SK-N-SH (cell line): ENCODE measurements at regions not wholly inside any gene's neighbourhood (a gene's known extent, or its start where the extent isn't known, plus 50 kb on each side); places are given as distances from the start of the nearest gene placed in this dataset.
"Not testable (repeated sequence)": the region's sequence is repeated elsewhere in the genome, so short reads cannot be mapped to it uniquely, and the experiment has no call there.

Source experiments
- EP300 ChIP-seq, 2 experiments: IDR thresholded peaks; 2 replicates each; pipeline versions ENCODE4 v1.4.0 to v1.6.1; 2012; ENCODE audit warnings: borderline replicate concordance in 1 of 2, low read depth in 1 of 2, low read length in 1 of 2
- JUND ChIP-seq: IDR thresholded peaks from 2 replicates; pipeline ENCODE4 v1.4.0; 2012
- MXI1 ChIP-seq: IDR thresholded peaks from 2 replicates; pipeline ENCODE4 v1.6.1; 2012; ENCODE audit warnings: mild to moderate bottlenecking, low read depth, low read length, improper control_type of control experiment
- NFIC ChIP-seq: IDR thresholded peaks from 2 replicates; pipeline ENCODE4 v1.4.0; 2012; ENCODE audit warnings: borderline replicate concordance
- NRF1 ChIP-seq: IDR thresholded peaks from 2 replicates; pipeline ENCODE4 v1.6.1; 2012; ENCODE audit warnings: low read depth, mild to moderate bottlenecking, low read length
- POLR2AphosphoS5 ChIP-seq: IDR thresholded peaks from 2 replicates; pipeline ENCODE4 v1.6.1; 2012; ENCODE audit warnings: low read depth, low read length
- RAD21 ChIP-seq: IDR thresholded peaks from 2 replicates; pipeline ENCODE4 v1.6.1; 2012; ENCODE audit warnings: mild to moderate bottlenecking, low read length
- RFX5 ChIP-seq: IDR thresholded peaks from 2 replicates; pipeline ENCODE4 v1.6.1; 2012; ENCODE audit warnings: mild to moderate bottlenecking, improper control_type of control experiment, low read length
- SIN3A ChIP-seq: IDR thresholded peaks from 2 replicates; pipeline ENCODE4 v1.6.1; 2012; ENCODE audit warnings: low read depth, mild to moderate bottlenecking, low read length, moderate library complexity, borderline replicate concordance
- TAF1 ChIP-seq: IDR thresholded peaks from 2 replicates; pipeline ENCODE4 v1.6.1; 2012; ENCODE audit warnings: low read depth, mild to moderate bottlenecking, low read length, moderate library complexity, borderline replicate concordance
- TEAD4 ChIP-seq: IDR thresholded peaks from 2 replicates; pipeline ENCODE4 v1.4.0; 2012; ENCODE audit warnings: mild to moderate bottlenecking, borderline replicate concordance; ENCODE audit not compliant: insufficient read depth
- TF ChIP-seq, protein P1 (sequence below): IDR thresholded peaks from 2 replicates; pipeline ENCODE4 v1.6.1; 2012; ENCODE audit warnings: mild to moderate bottlenecking, low read depth, low read length, moderate library complexity
- TF ChIP-seq, protein P2 (sequence below): fragments of 200-600 bp; sonication (generic); IDR thresholded peaks from 2 replicates; pipeline ENCODE4 v1.6.1; 2017; ENCODE audit warnings: antibody characterized with exemption, mild to moderate bottlenecking, moderate library complexity

DNA sequence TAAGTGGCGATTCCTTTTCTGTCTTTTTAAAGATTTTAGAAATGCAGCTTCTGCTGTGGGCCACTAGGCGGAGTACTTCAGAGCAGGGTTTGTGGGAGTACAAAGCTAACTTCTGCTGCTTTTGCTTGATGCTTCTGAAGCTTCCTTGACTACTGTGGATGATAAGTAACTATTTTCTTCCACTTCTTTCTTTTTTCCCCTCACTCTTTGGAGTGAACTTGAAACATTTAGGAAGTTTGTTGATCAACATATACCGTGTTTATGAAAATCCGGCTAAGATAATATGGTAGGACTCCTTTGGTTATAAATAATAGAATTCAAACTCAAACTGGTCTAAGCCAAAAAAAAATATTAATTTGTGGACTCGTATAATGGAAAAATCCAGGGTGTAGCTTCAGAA lies 1403.6 kb downstream of the FOXD4L5 start:
- TF ChIP-seq TAF1; JUND; TEAD4; EP300 (IDR thresholded peaks at IDR 0.05; ENCODE audit: borderline replicate concordance in 1 of 2, low read depth in 1 of 2, low read length in 1 of 2); SIN3A; NRF1; NFIC; POLR2AphosphoS5; MXI1; RAD21; RFX5: not testable (repeated sequence)
- TF ChIP-seq, protein P1, sequence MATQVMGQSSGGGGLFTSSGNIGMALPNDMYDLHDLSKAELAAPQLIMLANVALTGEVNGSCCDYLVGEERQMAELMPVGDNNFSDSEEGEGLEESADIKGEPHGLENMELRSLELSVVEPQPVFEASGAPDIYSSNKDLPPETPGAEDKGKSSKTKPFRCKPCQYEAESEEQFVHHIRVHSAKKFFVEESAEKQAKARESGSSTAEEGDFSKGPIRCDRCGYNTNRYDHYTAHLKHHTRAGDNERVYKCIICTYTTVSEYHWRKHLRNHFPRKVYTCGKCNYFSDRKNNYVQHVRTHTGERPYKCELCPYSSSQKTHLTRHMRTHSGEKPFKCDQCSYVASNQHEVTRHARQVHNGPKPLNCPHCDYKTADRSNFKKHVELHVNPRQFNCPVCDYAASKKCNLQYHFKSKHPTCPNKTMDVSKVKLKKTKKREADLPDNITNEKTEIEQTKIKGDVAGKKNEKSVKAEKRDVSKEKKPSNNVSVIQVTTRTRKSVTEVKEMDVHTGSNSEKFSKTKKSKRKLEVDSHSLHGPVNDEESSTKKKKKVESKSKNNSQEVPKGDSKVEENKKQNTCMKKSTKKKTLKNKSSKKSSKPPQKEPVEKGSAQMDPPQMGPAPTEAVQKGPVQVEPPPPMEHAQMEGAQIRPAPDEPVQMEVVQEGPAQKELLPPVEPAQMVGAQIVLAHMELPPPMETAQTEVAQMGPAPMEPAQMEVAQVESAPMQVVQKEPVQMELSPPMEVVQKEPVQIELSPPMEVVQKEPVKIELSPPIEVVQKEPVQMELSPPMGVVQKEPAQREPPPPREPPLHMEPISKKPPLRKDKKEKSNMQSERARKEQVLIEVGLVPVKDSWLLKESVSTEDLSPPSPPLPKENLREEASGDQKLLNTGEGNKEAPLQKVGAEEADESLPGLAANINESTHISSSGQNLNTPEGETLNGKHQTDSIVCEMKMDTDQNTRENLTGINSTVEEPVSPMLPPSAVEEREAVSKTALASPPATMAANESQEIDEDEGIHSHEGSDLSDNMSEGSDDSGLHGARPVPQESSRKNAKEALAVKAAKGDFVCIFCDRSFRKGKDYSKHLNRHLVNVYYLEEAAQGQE = not testable (repeated sequence)
- TF ChIP-seq, protein P2, sequence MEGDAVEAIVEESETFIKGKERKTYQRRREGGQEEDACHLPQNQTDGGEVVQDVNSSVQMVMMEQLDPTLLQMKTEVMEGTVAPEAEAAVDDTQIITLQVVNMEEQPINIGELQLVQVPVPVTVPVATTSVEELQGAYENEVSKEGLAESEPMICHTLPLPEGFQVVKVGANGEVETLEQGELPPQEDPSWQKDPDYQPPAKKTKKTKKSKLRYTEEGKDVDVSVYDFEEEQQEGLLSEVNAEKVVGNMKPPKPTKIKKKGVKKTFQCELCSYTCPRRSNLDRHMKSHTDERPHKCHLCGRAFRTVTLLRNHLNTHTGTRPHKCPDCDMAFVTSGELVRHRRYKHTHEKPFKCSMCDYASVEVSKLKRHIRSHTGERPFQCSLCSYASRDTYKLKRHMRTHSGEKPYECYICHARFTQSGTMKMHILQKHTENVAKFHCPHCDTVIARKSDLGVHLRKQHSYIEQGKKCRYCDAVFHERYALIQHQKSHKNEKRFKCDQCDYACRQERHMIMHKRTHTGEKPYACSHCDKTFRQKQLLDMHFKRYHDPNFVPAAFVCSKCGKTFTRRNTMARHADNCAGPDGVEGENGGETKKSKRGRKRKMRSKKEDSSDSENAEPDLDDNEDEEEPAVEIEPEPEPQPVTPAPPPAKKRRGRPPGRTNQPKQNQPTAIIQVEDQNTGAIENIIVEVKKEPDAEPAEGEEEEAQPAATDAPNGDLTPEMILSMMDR = peak; percentile 14; the same call in 1 of the 2 replicates
